Neural cell (in vitro differentiated cells): ENCODE measurements at regions not wholly inside any gene's neighbourhood (a gene's known extent, or its start where the extent isn't known, plus 50 kb on each side); places are given as distances from the start of the nearest gene placed in this dataset.

ENCODE experiments used
- POLR2AphosphoS5 ChIP-seq: IDR thresholded peaks from 2 replicates; pipeline ENCODE4 v1.6.1; 2012
- RAD21 ChIP-seq: fragments of 450-650 bp; conservative IDR thresholded peaks from 2 replicates; pipeline ENCODE4 v1.6.1; 2014; ENCODE audit warnings: antibody characterized with exemption, mild to moderate bottlenecking, moderate library complexity
- SMC3 ChIP-seq: fragments of 450-650 bp; conservative IDR thresholded peaks from 2 replicates; pipeline ENCODE4 v1.6.1; 2014; ENCODE audit warnings: antibody characterized with exemption, mild to moderate bottlenecking, moderate library complexity; ENCODE audit not compliant: poor library complexity
- TF ChIP-seq, protein P1 (sequence below): fragments of 450-650 bp; IDR thresholded peaks from 2 replicates; pipeline ENCODE4 v1.5.1; 2014; ENCODE audit warnings: antibody characterized with exemption, mild to moderate bottlenecking, moderate library complexity; ENCODE audit not compliant: poor library complexity, severe bottlenecking

- TF ChIP-seq POLR2AphosphoS5, result no peak
- no peak for TF ChIP-seq SMC3
- no peak for TF ChIP-seq RAD21
- TF ChIP-seq, protein P1, sequence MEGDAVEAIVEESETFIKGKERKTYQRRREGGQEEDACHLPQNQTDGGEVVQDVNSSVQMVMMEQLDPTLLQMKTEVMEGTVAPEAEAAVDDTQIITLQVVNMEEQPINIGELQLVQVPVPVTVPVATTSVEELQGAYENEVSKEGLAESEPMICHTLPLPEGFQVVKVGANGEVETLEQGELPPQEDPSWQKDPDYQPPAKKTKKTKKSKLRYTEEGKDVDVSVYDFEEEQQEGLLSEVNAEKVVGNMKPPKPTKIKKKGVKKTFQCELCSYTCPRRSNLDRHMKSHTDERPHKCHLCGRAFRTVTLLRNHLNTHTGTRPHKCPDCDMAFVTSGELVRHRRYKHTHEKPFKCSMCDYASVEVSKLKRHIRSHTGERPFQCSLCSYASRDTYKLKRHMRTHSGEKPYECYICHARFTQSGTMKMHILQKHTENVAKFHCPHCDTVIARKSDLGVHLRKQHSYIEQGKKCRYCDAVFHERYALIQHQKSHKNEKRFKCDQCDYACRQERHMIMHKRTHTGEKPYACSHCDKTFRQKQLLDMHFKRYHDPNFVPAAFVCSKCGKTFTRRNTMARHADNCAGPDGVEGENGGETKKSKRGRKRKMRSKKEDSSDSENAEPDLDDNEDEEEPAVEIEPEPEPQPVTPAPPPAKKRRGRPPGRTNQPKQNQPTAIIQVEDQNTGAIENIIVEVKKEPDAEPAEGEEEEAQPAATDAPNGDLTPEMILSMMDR, result no peak
Measured at GRCh38 chr21:20283836-20284235, 714.4 kb upstream of the NCAM2 start.
